ENCODE measurements at regions not wholly inside any gene's neighbourhood (a gene's known extent, or its start where the extent isn't known, plus 50 kb on each side); places are given as distances from the start of the nearest gene placed in this dataset.
"Not testable (repeated sequence)": the region's sequence is repeated elsewhere in the genome, so short reads cannot be mapped to it uniquely, and the experiment has no call there.

DNA sequence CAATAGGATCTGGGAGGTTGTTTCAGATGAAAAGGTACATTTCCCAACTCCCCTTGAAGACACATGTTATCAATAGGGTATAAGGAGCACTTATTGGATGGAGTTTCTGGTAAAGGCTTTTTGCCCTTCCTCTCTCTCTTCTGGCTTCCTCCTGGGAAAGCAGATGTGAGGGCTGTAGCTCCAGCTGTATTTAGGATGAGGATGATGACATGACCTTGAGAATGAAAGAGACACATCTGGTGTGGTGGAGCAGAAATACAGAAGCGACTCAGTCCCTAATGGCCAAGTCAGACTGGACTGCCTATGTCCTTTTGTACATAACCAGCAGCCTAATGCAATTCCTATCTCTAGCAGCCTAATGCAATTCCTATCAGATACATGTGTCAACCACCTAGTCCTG lies 100.9 kb upstream of the NXPH2 start:
- POLR2A ChIA-PET, result no interaction called here
- ATAC-seq (no peak), DNase-seq (no peak)
- Mint-ChIP-seq H3K27me3 (peaks cover 0 to 4% (median 0%) of the 10 kb centered on the region in 5 donors), H3K4me1 (no peaks in the 10 kb centered on the region), H3K9me3 (peaks cover 0 to 9% (median 0%) of the 10 kb centered on the region in 9 donors), H3K27ac (no peak overlapping the region), H3K36me3 (no peaks in the 10 kb centered on the region), H3K4me3 (no peak overlapping the region)

DNA sequence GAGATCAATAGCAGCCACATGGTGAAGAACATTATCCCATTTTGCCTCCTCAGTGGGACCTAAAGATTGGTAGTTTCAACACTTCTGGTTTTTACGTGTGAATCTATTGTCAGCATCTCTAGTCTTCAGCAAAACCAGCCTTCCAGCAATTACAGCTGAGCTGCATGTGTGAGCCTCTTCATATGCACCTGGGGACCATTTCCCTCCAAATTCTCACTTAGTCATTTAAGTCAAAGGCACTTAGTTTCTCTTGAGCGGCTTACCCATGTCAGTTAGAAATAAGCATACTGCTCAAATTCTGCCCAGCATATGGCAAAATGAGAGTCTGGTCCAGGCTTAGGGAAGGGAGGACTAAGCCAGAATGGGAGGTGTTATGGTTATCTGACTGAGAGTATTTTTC lies 99.7 kb upstream of the NXPH2 start:
- H3K4me1 Mint-ChIP-seq, result no peaks in the 10 kb centered on the region
- no peak overlapping the region for H3K27ac Mint-ChIP-seq
- POLR2A ChIA-PET, result no interaction called here

DNA sequence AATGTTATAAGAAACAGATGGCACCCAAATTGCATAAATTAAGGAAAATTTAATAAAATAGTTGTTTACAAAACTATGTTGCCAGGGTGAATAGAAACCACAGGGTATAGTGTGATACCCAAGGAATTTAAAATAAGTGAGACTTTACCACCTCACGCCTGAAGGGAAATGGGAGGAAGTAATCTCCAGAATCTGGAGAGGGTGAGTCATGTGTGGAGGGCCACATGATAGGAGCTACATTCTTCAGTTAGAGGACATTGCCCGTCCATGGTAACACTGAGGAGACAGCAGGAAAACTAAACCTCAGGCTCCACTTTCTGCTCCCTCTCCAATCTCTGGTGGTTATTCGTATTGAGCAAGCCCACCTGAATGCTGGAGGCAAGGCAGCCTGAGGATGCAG lies 97.2 kb upstream of the NXPH2 start:
- Mint-ChIP-seq H3K9me3 (peaks cover 0 to 9% (median 0%) of the 10 kb centered on the region in 9 donors), H3K4me3 (no peak overlapping the region), H3K27ac (no peak overlapping the region), H3K36me3 (no peaks in the 10 kb centered on the region), H3K4me1 (no peaks in the 10 kb centered on the region), H3K27me3 (peaks cover 0 to 4% (median 0%) of the 10 kb centered on the region in 5 donors)
- no peak for DNase-seq
- ATAC-seq, result no peak
- POLR2A ChIA-PET, result no interaction called here

More for the DNA sequence above, 99.7 kb upstream of the NXPH2 start:
- Mint-ChIP-seq H3K27me3 (peaks cover 0 to 4% (median 0%) of the 10 kb centered on the region in 5 donors), H3K36me3 (no peaks in the 10 kb centered on the region), H3K9me3 (peaks cover 0 to 9% (median 0%) of the 10 kb centered on the region in 9 donors), H3K4me3 (no peak overlapping the region)
- DNase-seq, result no peak
- no peak for ATAC-seq

DNA sequence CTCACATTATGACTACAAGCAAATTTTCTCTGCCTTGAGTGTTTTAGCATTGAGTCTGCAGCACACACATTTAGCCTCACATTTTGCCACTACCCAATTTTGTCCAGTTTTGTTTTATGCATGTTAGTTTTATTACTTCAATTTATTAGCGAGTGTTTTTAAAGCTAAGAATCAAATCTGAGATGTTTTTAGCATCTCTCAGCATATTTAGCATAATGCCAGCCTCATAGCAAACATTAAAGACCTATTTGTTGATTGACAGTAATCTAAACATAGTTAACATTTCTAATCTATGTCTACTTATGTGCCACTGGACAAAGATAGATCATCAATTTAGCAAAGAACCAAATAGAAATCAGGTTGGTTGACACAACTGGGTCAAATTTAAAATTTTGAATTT lies 94.1 kb upstream of the NXPH2 start:
- no peak overlapping the region for H3K4me3 Mint-ChIP-seq
- POLR2A ChIA-PET, result no interaction called here
- no peaks in the 10 kb centered on the region for H3K36me3 Mint-ChIP-seq
- ATAC-seq (no peak), DNase-seq (no peak)
- peaks cover 0 to 3% (median 0%) of the 10 kb centered on the region in 9 donors for H3K9me3 Mint-ChIP-seq
- peaks cover 0 to 1% (median 0%) of the 10 kb centered on the region in 5 donors for H3K27me3 Mint-ChIP-seq
- no peaks in the 10 kb centered on the region for H3K4me1 Mint-ChIP-seq
- no peak overlapping the region for H3K27ac Mint-ChIP-seq

DNA sequence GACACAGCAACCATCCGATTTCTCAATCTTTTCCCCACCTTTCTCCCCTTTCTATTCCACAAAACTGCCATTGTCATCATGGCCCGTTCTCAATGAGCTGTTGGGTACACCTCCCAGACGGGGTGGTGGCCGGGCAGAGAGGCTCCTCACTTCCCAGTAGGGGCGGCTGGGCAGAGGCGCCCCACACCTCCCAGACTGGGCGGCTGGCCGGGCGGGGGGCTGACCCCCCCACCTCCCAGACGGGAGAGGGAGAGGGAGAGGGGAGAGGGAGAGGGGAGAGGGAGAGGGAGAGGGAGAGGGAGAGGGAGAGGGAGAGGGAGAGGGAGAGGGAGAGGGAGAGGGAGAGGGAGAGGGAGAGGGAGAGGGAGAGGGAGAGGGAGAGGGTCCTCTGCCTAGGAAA lies 91.9 kb upstream of the NXPH2 start:
- H3K27ac Mint-ChIP-seq, ATAC-seq, H3K36me3 Mint-ChIP-seq, H3K27me3 Mint-ChIP-seq, POLR2A ChIA-PET, DNase-seq, H3K4me1 Mint-ChIP-seq, H3K4me3 Mint-ChIP-seq, H3K9me3 Mint-ChIP-seq: not testable (repeated sequence)

DNA sequence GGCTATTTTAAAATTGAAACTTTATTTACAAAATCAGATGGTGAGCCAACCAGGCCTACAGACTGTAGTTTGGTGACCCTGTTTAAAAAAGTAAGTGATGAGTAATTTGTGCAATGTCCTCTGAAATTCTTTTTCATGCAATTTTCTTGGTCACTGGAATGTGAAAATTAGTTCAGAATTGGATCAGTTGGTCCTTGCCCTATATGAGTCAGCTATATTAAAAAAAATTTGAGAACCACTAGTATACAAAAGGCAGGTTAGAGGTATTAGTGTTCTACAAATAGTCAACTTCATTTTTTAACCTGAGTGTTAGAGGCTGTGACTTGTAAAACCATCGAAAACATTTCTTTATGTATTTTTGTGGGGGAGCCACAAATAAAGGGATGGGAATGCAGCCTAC lies 91.1 kb upstream of the NXPH2 start:
- DNase-seq (no peak), ATAC-seq (no peak)
- H3K9me3 Mint-ChIP-seq, result peaks cover 0 to 2% (median 0%) of the 10 kb centered on the region in 9 donors
- no peak overlapping the region for H3K4me3 Mint-ChIP-seq
- H3K36me3 Mint-ChIP-seq, result no peaks in the 10 kb centered on the region
- no peak overlapping the region for H3K27ac Mint-ChIP-seq
- H3K4me1 Mint-ChIP-seq, result no peaks in the 10 kb centered on the region
- peaks cover 0 to 4% (median 0%) of the 10 kb centered on the region in 5 donors for H3K27me3 Mint-ChIP-seq
- POLR2A ChIA-PET, result no interaction called here

DNA sequence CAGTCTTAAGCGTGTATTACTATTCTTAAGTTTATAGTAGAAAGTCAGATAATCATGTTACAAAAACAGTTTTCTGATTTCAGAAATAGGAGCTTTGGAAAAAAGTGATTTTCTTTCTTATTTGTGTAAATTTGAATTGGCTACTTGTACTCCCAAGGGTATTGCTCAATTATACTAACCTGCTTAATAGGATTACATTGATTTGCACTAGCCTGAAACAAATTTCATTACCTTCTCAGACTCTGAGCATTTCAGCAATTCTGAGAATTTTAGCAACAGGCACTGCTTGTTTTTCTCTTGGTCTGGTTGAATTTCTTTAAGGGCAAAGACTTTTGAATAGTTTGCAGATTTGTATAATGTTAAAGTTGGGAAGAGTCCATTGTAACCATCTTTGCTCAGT lies 87.2 kb upstream of the NXPH2 start:
- Mint-ChIP-seq H3K36me3 (no peaks in the 10 kb centered on the region), H3K4me1 (no peaks in the 10 kb centered on the region), H3K4me3 (no peak overlapping the region), H3K9me3 (no peaks in the 10 kb centered on the region), H3K27me3 (peaks cover 0 to 7% (median 2%) of the 10 kb centered on the region in 5 donors), H3K27ac (no peak overlapping the region)
- POLR2A ChIA-PET, result no interaction called here
- no peak for ATAC-seq
- no peak for DNase-seq

DNA sequence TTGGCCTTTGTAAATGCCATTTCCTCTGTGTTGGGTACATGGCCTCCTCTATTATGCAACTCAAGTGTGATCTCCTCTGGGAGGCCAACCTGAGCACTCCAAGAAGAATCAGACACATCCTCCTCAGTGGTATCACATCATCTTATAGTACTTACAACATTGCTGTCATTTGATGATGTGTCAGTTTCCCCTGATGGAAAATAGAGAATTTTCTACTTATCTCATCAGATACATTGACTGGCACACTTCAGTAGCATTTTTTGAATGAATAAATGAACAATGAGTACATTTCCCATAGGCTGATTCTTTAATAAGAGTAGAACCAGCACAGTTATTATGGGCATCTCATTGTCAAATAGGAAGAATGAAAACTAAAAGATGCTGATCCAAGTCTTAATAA lies 86.6 kb upstream of the NXPH2 start:
- Mint-ChIP-seq H3K27me3 (peaks cover 0 to 7% (median 2%) of the 10 kb centered on the region in 5 donors), H3K4me1 (no peaks in the 10 kb centered on the region), H3K36me3 (no peaks in the 10 kb centered on the region), H3K27ac (no peak overlapping the region), H3K9me3 (no peaks in the 10 kb centered on the region), H3K4me3 (no peak overlapping the region)
- POLR2A ChIA-PET, result no interaction called here
- DNase-seq (no peak), ATAC-seq (no peak)

DNA sequence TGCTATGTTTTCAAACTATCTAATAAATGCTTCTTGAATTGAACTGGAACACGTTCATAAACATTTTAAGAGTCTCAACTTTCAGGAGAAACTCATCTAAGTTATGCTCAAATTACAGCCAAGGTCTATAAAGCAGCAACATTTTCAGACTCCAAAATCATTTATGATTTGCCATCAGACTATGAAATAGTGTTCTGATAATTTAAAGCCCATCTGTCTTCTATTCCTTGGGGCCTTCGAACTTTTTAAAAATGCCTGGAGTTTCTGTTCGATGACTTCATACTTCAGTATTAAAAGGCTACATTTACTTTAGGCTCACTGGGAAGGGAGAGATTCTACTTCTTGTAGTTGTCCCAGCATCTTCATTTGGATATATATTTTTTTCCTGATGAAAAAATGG lies 73.6 kb upstream of the NXPH2 start:
- H3K27ac Mint-ChIP-seq, result no peak overlapping the region
- H3K36me3 Mint-ChIP-seq, result no peaks in the 10 kb centered on the region
- DNase-seq (no peak), ATAC-seq (no peak)
- H3K4me1 Mint-ChIP-seq, result no peaks in the 10 kb centered on the region
- POLR2A ChIA-PET, result no interaction called here
- H3K27me3 Mint-ChIP-seq, result peaks cover 0 to 3% (median 0%) of the 10 kb centered on the region in 5 donors
- H3K4me3 Mint-ChIP-seq, result no peak overlapping the region
- H3K9me3 Mint-ChIP-seq, result no peaks in the 10 kb centered on the region

DNA sequence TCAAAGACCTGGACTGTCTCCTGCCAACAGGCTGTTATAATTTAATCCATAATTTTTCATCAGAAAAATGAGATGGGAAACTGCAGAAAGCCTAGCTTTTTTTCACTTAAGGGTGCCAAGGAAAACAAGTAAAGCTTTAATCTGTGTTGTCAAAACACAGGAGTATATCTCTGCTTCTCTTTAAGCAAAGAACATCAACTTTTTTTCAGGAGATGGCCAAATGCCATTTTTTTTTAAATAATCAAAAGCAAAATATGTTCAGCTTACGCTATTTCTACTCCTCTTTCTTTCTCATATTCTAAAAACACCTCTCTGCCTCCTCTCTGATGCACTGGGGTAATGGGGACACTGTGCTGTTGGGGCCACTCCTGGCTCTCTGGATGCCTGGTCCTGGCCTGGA lies 73.1 kb upstream of the NXPH2 start:
- Mint-ChIP-seq H3K27ac (no peak overlapping the region), H3K4me3 (no peak overlapping the region), H3K9me3 (no peaks in the 10 kb centered on the region), H3K27me3 (peaks cover 0 to 7% (median 0%) of the 10 kb centered on the region in 5 donors), H3K36me3 (no peaks in the 10 kb centered on the region), H3K4me1 (no peaks in the 10 kb centered on the region)
- POLR2A ChIA-PET, result no interaction called here
- ATAC-seq, result no peak
- no peak for DNase-seq

DNA sequence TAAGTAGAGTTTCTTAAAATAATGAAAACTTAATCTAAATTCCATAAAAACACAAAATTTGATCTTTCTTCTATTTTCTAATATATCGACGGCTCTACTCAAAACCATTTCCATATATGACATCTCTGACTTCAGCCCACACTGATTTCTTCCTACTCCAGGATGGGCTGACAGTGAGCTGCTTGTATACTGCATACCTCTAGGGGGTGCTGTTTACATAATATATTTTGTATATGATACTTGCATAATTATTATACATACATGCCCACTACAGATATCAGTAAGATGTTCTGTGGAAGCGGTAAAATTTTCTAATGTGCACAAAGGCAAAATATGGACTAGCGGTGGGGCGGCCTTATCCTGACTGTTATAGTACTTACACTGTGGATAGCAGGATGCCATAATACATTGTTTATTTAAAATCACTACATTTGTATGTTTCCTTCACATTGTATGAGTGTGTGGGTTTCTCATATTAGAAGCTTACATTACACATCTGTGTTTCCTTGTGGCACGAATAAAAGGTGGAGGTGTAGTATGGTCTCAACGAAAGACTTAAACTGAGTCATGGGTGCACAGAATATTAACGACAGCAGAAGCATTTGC lies 66.1 kb upstream of the NXPH2 start:
- Mint-ChIP-seq H3K27me3 (peaks cover 0 to 6% (median 4%) of the 10 kb centered on the region in 5 donors), H3K4me1 (no peaks in the 10 kb centered on the region), H3K9me3 (no peaks in the 10 kb centered on the region), H3K4me3 (no peak overlapping the region), H3K27ac (no peak overlapping the region), H3K36me3 (no peaks in the 10 kb centered on the region)
- no peak for DNase-seq
- POLR2A ChIA-PET, result no interaction called here
- ATAC-seq, result no peak

DNA sequence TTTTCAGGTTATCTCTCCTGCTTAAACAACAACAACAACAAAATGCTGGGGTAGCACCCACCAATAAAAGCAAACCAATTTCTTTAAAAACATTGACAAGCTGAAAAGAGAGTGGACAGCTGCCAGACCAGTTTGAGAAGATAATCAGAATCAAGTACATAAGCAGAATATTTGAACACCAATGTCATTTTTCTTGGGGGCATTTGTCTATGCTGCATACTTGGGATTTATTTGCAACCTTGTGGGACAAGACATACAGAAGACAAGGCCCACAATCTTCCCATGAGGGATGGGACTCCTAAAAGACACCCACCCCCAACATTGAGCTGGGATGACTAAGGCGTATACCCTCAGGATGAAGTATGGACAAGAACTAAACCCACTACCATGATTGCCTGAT lies 62.2 kb upstream of the NXPH2 start:
- Mint-ChIP-seq H3K4me3 (no peak overlapping the region), H3K36me3 (no peaks in the 10 kb centered on the region), H3K9me3 (no peaks in the 10 kb centered on the region), H3K4me1 (no peaks in the 10 kb centered on the region), H3K27me3 (peaks cover 0 to 16% (median 7%) of the 10 kb centered on the region in 5 donors), H3K27ac (no peak overlapping the region)
- POLR2A ChIA-PET, result no interaction called here
- no peak for DNase-seq
- no peak for ATAC-seq

DNA sequence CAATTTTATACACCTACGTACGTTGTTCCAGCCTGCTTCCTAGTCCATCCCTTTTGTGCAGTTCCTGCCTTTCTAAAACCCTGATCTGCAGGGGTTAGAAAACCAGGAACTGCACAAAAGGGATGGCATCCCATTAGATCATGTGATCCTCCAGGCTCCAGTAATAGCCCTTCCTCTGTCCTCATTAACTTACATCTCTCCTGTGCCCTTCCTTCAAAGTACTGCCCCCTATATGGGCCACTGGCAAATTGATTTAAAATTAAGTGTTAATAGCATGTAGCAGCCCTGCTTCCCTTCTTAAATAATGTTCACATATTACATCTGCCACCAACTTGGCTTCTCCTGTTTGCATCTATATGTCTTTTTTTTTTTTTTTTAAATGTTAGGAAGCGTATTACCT lies 61.3 kb upstream of the NXPH2 start:
- Mint-ChIP-seq H3K36me3 (no peaks in the 10 kb centered on the region), H3K27ac (no peak overlapping the region), H3K9me3 (no peaks in the 10 kb centered on the region), H3K4me3 (no peak overlapping the region), H3K27me3 (peaks cover 2 to 16% (median 7%) of the 10 kb centered on the region in 5 donors), H3K4me1 (no peaks in the 10 kb centered on the region)
- POLR2A ChIA-PET, result no interaction called here
- no peak for ATAC-seq
- DNase-seq, result no peak

DNA sequence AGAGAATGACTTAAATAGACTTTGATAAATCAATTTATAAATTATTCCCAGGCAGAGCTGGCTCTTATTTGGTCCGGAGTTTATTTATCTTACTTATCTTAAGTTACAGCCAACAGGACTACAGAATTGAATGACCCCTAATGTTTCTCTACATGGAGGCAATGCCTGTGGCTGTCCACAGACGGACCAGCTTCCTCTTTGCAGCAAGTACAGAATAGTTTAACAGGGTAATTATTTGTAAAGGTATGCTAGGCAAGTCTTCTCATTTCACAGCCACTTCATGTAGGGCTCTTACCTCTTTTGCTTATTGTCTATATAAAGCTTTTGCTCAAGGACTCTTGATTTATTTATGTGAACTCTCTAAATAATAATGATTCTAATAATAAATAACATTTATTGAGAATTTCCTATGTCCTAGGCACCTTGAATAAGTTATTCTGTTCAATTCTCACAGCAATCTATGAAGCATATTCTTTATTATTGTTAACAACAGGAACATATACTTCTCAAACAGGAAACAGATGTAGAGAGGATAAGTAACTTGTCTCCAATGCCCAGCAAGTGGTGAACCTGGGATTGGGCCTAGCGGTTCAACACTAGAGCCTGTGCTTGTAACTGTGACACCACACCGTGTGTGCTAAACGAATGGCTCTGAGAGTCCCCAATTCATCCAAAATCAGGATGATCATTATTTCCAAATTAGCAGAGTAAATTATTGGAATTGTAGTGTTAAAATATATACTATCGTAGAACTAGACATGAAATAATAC lies 58.8 kb upstream of the NXPH2 start:
- ATAC-seq, result no peak

More for the DNA sequence above, 58.8 kb upstream of the NXPH2 start:
- POLR2A ChIA-PET, result no interaction called here
- no peak for DNase-seq
- Mint-ChIP-seq H3K4me3 (no peak overlapping the region), H3K4me1 (no peaks in the 10 kb centered on the region), H3K36me3 (no peaks in the 10 kb centered on the region), H3K27ac (no peak overlapping the region), H3K9me3 (no peaks in the 10 kb centered on the region), H3K27me3 (peaks cover 4 to 16% (median 7%) of the 10 kb centered on the region in 5 donors)
